Caco-2 (cell line): ENCODE measurements at regions not wholly inside any gene's neighbourhood (a gene's known extent, or its start where the extent isn't known, plus 50 kb on each side); places are given as distances from the start of the nearest gene placed in this dataset.

Experiments used
- BruUV-seq: library from RNA; stranded (reverse); fragments of 400-500 nt; replicated peaks from 2 replicates; lab custom pipeline; 2021; lab: Mats Ljungman, UMichigan
- CTCF ChIA-PET: fragments of 300-600 bp; sonication (Branson Sonifier 250); formaldehyde crosslinking; loops from one replicate; lab custom pipeline; 2022; ENCODE audit warnings: antibody characterized with exemption; lab: Charles Lee
- POLR2A ChIA-PET: fragments of 300-600 bp; sonication (Branson Sonifier 250); formaldehyde crosslinking; loops from one replicate; lab custom pipeline; 2022; ENCODE audit warnings: antibody characterized with exemption; lab: Charles Lee
- DNase-seq, 2 experiments: peaks; one replicate each; pipeline versions ENCODE4 v3.0.0 to v3.0.0-alpha.2; 2020 to 2022
- H3K27me3 ChIP-seq: replicated peaks from 2 replicates; pipeline ENCODE4 v1.6.0; 2011; ENCODE audit warnings: low read length; ENCODE audit not compliant: control insufficient read depth, insufficient read depth
- H3K36me3 ChIP-seq: 2 replicates; pipeline ENCODE4 v1.5.1; 2011; ENCODE audit warnings: low read length; ENCODE audit not compliant: control insufficient read depth, insufficient read depth
- H3K4me1 ChIP-seq: fragments of 250-450 bp; sonication (Bioruptor Pico); 2 replicates; pipeline ENCODE4 v1.5.1; 2020; ENCODE audit warnings: mild to moderate bottlenecking
- H3K4me3 ChIP-seq: 2 replicates; pipeline ENCODE4 v1.5.1; 2011; ENCODE audit warnings: low read depth, mild to moderate bottlenecking, control low read depth, low read length
- H3K9me3 ChIP-seq: fragments of 250-450 bp; sonication (Bioruptor Pico); 2 replicates; pipeline ENCODE4 v1.5.1; 2020; ENCODE audit warnings: mild to moderate bottlenecking, moderate library complexity
- H3K27ac Mint-ChIP-seq: one replicate; pipeline ENCODE4 v1.8.0; 2022; ENCODE audit warnings: mixed read lengths; ENCODE audit not compliant: unreplicated experiment
- H3K27me3 Mint-ChIP-seq: one replicate; pipeline ENCODE4 v1.8.0; 2022; ENCODE audit warnings: mixed read lengths; ENCODE audit not compliant: insufficient read depth, unreplicated experiment
- H3K36me3 Mint-ChIP-seq: one replicate; pipeline ENCODE4 v1.8.0; 2022; ENCODE audit warnings: mild to moderate bottlenecking, mixed read lengths; ENCODE audit not compliant: insufficient read depth, unreplicated experiment
- H3K4me1 Mint-ChIP-seq: one replicate; pipeline ENCODE4 v1.8.0; 2022; ENCODE audit warnings: low read depth, mixed read lengths; ENCODE audit not compliant: unreplicated experiment
- H3K4me3 Mint-ChIP-seq: one replicate; pipeline ENCODE4 v1.8.0; 2022; ENCODE audit warnings: mild to moderate bottlenecking, moderate library complexity, mixed read lengths; ENCODE audit not compliant: unreplicated experiment
- H3K9me3 Mint-ChIP-seq: one replicate; pipeline ENCODE4 v1.8.0; 2022; ENCODE audit warnings: mixed read lengths; ENCODE audit not compliant: unreplicated experiment
- intact Hi-C: fragments of 100-400 bp; cut with micrococcal nuclease; formaldehyde crosslinking; loops from one replicate; pipeline ENCODE4 v1.10.0; 2022; ENCODE audit not compliant: unreplicated experiment
- TF ChIP-seq, protein P1 (sequence below), 2 experiments: fragments of 200-600 bp in 1 of 2; IDR thresholded peaks; 1 replicate in 1 of 2; 2 replicates in 1 of 2; pipeline versions ENCODE4 v1.5.1 to v1.8.0; 2011 to 2022; ENCODE audit warnings: antibody characterized with exemption in 1 of 2, control low read depth in 1 of 2, inconsistent platforms in 1 of 2, low read depth in 1 of 2, low read length in 1 of 2, mild to moderate bottlenecking in 1 of 2, moderate library complexity in 1 of 2; ENCODE audit not compliant: insufficient read depth in 1 of 2, severe bottlenecking in 1 of 2, unreplicated experiment in 1 of 2

DNA sequence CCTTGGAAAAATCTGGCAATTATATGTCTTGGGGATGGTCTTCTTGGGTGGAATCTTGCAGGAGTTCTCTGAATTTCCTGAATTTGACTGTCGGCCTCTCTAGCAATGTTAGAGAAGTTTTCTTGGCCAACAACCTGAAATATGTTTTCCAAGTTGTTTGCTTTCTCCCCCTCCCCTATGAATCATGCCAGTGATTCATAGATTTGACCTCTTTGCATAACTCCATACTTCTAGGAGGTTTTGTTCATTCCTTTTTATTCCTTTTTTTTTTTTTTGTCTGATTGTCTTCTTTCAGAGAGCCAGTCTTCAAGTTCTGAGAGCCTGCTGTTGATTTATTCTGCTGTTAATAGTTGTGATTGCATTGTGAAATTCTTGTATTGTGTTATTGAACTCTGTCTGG is 56.7 kb upstream of the SLC44A1 start:
- no TSS peak for BruUV-seq
- H3K27me3 ChIP-seq, result no peaks in the 10 kb centered on the region
- TF ChIP-seq, protein P1, sequence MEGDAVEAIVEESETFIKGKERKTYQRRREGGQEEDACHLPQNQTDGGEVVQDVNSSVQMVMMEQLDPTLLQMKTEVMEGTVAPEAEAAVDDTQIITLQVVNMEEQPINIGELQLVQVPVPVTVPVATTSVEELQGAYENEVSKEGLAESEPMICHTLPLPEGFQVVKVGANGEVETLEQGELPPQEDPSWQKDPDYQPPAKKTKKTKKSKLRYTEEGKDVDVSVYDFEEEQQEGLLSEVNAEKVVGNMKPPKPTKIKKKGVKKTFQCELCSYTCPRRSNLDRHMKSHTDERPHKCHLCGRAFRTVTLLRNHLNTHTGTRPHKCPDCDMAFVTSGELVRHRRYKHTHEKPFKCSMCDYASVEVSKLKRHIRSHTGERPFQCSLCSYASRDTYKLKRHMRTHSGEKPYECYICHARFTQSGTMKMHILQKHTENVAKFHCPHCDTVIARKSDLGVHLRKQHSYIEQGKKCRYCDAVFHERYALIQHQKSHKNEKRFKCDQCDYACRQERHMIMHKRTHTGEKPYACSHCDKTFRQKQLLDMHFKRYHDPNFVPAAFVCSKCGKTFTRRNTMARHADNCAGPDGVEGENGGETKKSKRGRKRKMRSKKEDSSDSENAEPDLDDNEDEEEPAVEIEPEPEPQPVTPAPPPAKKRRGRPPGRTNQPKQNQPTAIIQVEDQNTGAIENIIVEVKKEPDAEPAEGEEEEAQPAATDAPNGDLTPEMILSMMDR (IDR thresholded peaks at IDR 0.05; ENCODE audit: insufficient read depth in 1 of 2, low read depth in 1 of 2, low read length in 1 of 2, severe bottlenecking in 1 of 2, unreplicated experiment in 1 of 2), result no peak
- no peaks in the 10 kb centered on the region for H3K36me3 ChIP-seq
- Mint-ChIP-seq H3K9me3 (no peaks in the 10 kb centered on the region), H3K4me3 (no peak overlapping the region), H3K27ac (no peak overlapping the region), H3K36me3 (no peaks in the 10 kb centered on the region), H3K4me1 (no peaks in the 10 kb centered on the region), H3K27me3 (no peaks in the 10 kb centered on the region)
- H3K4me1 ChIP-seq, result no peaks in the 10 kb centered on the region
- H3K4me3 ChIP-seq, result no peak overlapping the region
- intact Hi-C loops, result loop anchor here (1.0 kb wide), 1 partner anchor 228 kb away; no protein-coding TSS in a partner anchor
- CTCF ChIA-PET, result no interaction called here
- no peak for DNase-seq
- POLR2A ChIA-PET, result no interaction called here
- no peaks in the 10 kb centered on the region; the same call in 1 of the 2 replicates for H3K9me3 ChIP-seq

DNA sequence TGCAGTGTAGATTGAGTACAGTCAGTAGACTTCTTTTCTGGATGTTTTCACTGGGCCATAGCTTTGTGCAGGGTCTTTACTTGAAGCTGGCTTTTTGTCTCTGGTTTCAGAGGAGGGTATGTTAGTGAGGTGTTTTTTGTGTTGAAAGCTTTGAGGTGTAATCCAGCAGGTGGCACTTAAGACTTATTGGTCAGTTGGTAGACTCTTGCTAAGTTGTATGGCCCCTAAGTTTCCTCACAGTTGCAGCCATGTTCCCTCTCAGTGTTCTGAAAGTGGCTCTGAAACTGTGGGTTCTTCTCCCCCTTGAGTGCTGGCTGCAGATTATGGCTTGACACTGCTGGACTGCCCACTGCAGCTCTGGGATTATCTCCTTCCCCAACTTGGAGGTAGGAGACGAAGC is 55.7 kb upstream of the SLC44A1 start:
- no peak for DNase-seq
- Histone ChIP-seq H3K4me1 (no peaks in the 10 kb centered on the region), H3K27me3 (no peaks in the 10 kb centered on the region), H3K36me3 (no peaks in the 10 kb centered on the region), H3K4me3 (no peak overlapping the region), H3K9me3 (no peaks in the 10 kb centered on the region; the same call in 1 of the 2 replicates)
- Mint-ChIP-seq H3K27me3 (no peaks in the 10 kb centered on the region), H3K27ac (no peak overlapping the region), H3K36me3 (no peaks in the 10 kb centered on the region), H3K4me3 (no peak overlapping the region), H3K9me3 (no peaks in the 10 kb centered on the region), H3K4me1 (no peaks in the 10 kb centered on the region)
- ChIA-PET CTCF (no interaction called here), POLR2A (no interaction called here)
- TF ChIP-seq, protein P1 (IDR thresholded peaks at IDR 0.05; ENCODE audit: insufficient read depth in 1 of 2, low read depth in 1 of 2, low read length in 1 of 2, severe bottlenecking in 1 of 2, unreplicated experiment in 1 of 2), result no peak
- no TSS peak for BruUV-seq
- intact Hi-C loops, result loop anchor here (1.0 kb wide), 1 partner anchor 227 kb away; no protein-coding TSS in a partner anchor

DNA sequence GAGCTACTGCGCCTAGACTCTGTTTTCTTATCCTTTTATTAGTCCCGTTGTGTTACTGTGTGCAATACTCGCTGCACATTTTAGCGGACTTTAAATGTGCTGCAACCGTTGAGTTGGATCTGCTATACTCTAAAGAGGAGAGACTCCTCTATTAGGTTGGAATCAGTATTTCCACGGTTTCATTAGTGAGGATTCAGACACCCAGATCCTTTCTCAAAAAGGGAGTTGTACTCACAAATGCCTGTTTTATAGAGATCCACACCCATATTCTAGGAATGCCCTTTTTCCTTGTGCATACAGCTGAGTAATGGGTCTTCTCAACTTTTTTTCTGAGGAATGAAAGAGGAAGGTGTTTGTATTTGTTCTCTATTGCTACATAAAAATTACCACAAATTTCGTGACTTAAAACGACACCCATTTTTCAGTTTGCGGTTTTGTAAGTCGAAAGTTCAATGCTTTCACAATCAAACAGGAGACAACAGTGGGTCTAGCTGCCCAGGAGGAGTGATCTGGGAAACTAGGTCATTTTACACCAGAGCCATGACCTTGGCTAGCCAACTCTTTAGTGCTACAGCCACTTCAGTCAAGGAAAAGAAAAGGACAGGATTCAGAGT is 52.8 kb upstream of the SLC44A1 start:
- Mint-ChIP-seq H3K27ac (no peak overlapping the region), H3K9me3 (no peaks in the 10 kb centered on the region), H3K4me3 (no peak overlapping the region), H3K36me3 (no peaks in the 10 kb centered on the region), H3K4me1 (no peaks in the 10 kb centered on the region), H3K27me3 (no peaks in the 10 kb centered on the region)
- H3K36me3 ChIP-seq, result no peaks in the 10 kb centered on the region
- CTCF ChIA-PET, result no interaction called here
- BruUV-seq, result no TSS peak
- H3K4me3 ChIP-seq, result no peak overlapping the region
- no peak for DNase-seq
- intact Hi-C loops, result no loop called here
- no peaks in the 10 kb centered on the region; the same call in 1 of the 2 replicates for H3K9me3 ChIP-seq
- no peaks in the 10 kb centered on the region for H3K4me1 ChIP-seq
- TF ChIP-seq, protein P1 (IDR thresholded peaks at IDR 0.05; ENCODE audit: insufficient read depth in 1 of 2, low read depth in 1 of 2, low read length in 1 of 2, severe bottlenecking in 1 of 2, unreplicated experiment in 1 of 2), result no peak
- POLR2A ChIA-PET, result no interaction called here
- H3K27me3 ChIP-seq, result no peaks in the 10 kb centered on the region
